DMS153 treated with DMSO at 0.1 percent for 48 hours (cell line): ENCODE measurements at regions not wholly inside any gene's neighbourhood (a gene's known extent, or its start where the extent isn't known, plus 50 kb on each side); places are given as distances from the start of the nearest gene placed in this dataset.

Experiments
- DNase-seq: peaks from one replicate; lab custom pipeline; 2025; ENCODE audit not compliant: unreplicated experiment; lab: John Stamatoyannopoulos, UW

GRCh38 chr21:35256468-35256988 is 207.4 kb upstream of the RUNX1 start:
- peak; percentile 85 for DNase-seq

DNA sequence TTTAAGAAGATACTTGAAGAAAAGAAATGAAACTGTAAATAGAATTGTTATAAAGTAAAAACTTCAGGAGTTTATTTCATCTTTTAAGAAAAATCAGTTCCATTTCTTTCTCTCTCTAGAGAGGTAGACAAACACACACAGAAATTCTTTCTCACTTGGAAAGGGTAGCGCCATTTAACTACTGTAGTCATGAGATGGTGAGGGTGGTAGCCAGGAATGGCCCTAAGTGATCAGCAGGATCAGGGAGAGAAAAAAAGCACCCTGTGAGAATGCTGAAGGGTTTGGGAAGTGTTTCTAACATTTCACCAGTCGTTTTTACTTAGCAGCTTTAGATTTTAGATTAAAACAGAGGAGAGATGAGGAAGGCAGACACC is 205.7 kb upstream of the RUNX1 start:
- DNase-seq = no peak

- no peak for DNase-seq
These were observed 205.1 kb upstream of the RUNX1 start for GRCh38 chr21:35254006-35254764.

GRCh38 chr21:35252831-35253230 is 203.7 kb upstream of the RUNX1 start:
- DNase-seq = no peak

DNA sequence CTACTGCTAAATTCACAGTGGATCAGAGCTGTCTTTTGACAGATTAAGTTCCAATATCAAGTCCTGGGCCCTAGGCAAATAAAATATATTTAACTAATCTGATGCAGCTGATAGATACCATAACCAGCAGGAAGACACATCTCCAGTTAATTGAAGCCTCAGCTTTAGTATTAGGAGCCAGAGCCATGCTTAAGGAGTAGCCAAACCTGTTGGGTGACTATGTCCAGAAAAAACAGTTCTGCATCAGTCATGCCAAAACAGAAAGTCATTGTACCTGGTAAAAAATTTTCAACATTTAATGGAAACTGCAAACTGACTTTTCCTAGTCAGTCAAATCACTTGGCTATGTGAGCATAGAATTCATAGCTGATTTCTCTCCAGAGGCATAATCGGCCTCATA is 200.5 kb upstream of the RUNX1 start:
- DNase-seq = no peak

- no peak for DNase-seq
These were observed 196.8 kb upstream of the RUNX1 start for GRCh38 chr21:35245879-35246278.

- DNase-seq = no peak
These were observed 195.4 kb upstream of the RUNX1 start for GRCh38 chr21:35244514-35244913.

GRCh38 chr21:35243171-35243570 is 194.1 kb upstream of the RUNX1 start:
- no peak for DNase-seq

GRCh38 chr21:35239811-35240219 is 190.7 kb upstream of the RUNX1 start:
- peak; percentile 86 for DNase-seq

DNA sequence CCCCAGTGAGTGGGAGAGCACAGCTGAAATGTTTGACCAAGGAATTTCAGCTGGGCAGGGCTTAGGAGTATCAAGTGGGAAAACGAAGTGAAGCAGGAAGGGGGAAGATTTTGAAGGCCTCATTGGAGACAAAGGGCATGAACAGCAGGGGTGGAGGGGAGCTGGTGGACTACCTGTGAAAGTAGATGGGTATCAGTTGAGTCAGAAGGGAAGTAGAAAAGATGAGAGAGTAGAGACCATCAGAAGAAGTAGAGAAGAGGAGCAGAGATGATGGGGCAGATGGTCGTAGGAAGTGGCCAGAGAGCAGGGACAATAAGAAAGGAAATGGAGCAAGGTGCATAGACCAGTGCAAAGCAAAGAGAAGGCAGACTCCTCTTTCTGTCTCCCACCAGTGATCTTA is 189.0 kb upstream of the RUNX1 start:
- DNase-seq = no peak

- no peak for DNase-seq
These were observed 188.2 kb upstream of the RUNX1 start for GRCh38 chr21:35237287-35237686.

- DNase-seq = no peak
These were observed 187.0 kb upstream of the RUNX1 start for GRCh38 chr21:35236090-35236489.

GRCh38 chr21:35234725-35235124 is 185.6 kb upstream of the RUNX1 start:
- no peak for DNase-seq

DNA sequence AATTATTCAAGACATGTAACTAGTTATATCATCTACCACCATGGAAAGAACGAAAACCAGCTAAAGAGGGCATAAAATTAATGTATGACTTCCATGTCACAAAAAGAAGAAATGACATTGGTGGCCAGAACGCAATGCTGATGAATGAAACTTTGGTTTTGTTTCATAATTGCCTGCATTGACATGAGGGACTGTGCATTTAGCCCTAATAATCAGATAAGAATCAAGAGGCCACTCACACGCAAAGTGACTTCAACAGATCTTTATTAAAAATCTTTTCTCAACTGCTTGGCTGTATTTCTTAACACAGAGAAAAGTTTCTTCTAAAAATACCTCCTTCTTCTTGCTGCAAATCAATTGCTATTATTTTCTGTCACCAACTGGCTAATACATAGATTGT is 184.7 kb upstream of the RUNX1 start:
- no peak for DNase-seq

GRCh38 chr21:35232545-35233176 is 183.6 kb upstream of the RUNX1 start:
- no peak for DNase-seq

DNA sequence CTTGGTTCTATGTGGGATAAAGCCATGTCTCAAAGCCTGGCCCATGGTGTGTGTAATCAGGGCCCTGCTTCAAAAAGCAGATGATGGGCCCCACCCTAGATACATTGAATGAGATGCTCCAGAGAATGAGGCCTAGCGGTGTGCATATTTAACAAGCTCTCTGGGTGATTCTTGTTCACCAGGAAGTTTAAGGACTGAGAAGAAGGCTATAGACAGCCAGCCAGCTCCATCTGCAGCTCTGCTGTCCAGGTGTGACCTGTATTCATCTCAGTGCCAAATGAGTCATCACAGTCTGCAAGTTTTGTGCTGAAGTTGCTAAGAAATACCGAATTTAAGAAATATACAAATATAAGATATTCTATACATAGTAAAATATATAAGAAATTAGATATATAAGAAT is 182.0 kb upstream of the RUNX1 start:
- no peak for DNase-seq

DNA sequence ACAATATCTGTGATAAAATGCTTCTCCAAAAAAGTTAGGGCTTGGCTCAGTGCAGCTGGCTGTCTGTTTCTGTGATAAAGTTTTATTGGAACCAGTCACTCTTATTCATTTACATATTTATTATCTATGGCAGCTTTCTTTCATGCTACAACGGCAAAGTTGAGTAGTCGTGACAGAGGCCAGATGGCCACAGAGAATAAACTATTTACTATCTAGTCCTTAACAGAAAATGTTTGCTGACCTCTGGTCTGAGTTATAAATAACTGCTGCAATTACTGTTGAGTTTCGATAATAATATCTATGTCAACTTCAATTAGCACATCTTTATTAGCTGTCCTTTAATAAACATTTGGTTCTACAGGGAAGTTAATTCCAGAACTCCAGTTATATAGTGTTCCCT is 180.2 kb upstream of the RUNX1 start:
- DNase-seq = no peak

DNA sequence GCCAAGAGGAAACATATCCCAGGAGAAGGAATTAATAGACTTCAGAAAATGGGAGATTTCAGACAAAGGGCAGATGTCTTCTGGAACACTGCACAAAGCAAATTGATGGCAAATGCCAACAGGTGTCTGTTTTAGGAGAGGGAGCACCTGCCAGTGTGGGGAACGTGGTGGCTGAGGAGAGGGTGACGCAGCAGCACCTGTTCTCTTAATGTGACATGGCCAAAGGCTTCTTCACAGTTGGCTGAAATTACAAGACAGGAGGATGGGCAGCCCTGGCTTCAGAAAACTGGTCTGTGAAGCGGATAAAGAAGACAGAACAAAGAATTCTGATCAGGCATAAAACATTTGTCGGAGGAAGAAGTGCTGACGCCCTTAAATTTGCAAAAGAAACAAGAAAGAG is 178.7 kb upstream of the RUNX1 start:
- DNase-seq = peak; percentile 91

DNA sequence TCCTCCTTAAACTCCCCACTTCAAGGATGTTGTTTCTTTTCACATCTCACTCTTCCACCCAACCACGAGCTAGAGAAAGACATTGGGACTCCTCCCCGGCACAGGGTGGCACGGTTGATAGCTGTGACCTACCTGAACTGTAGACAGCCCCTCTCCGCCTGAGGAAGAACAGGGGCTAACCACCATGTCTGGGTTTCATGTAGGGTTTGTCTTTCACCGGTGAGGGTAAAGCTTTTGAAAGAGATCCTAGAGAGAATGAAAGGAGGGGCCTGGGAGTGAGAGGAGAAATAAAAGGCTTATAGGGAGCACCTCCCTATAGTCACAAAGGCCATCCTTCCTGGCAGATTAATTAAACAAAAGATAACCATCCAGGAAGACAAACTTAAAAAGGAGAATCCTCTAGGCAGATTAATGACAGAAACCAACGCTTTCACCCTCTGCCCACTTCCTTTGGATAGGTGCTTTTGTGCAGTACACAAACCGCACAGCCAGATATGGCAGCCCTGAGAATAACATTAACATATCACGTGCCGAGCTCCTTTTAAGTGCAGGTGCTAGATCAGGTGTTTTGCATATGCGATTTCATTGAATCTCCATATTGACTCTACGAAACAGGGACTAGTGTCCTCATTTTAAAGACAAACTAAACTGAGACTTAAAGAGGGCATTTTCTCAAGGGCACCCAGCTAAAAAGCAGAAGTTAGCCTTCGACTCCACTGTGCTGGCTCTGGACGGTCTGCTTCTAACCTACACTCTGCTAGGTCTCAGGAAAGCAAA is 178.1 kb upstream of the RUNX1 start:
- DNase-seq = peak; percentile 91

GRCh38 chr21:35226328-35226727 is 177.2 kb upstream of the RUNX1 start:
- DNase-seq = no peak

DNA sequence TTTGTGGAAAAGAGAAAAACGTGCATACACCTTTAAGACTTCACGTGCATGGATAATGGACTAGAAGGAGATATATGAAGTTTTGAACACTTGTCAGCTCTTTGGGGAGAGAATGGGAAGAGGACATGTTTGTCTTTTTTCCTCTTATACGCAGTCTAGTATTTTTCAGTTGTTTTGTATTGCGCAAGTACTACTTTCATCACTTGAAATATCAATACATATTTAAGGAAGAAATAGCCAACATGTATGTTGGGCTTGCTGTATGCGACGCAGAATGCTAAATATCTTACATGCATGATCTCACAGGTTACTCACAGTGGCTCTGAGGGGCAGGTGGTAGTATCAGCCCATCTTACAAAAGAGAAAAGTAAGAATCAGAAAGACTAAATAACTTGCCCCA is 176.5 kb upstream of the RUNX1 start:
- no peak for DNase-seq
